HG03520 (cell line): ENCODE measurements at regions not wholly inside any gene's neighbourhood (a gene's known extent, or its start where the extent isn't known, plus 50 kb on each side); places are given as distances from the start of the nearest gene placed in this dataset.

Source experiments
- ATAC-seq: cut with Tn5 transposase; IDR thresholded peaks from one replicate; pipeline ENCODE4 v1.9.1; 2021; ENCODE audit warnings: mild to moderate bottlenecking, moderate library complexity; ENCODE audit not compliant: unreplicated experiment

GRCh38 chrX:39206399-39207145 lies 405.3 kb downstream of the MID1IP1 start:
- ATAC-seq, result no peak

- no peak for ATAC-seq
These were observed 410.2 kb downstream of the MID1IP1 start for GRCh38 chrX:39211501-39211900.

- no peak for ATAC-seq
These were observed 411.2 kb downstream of the MID1IP1 start for GRCh38 chrX:39212456-39212855.

DNA sequence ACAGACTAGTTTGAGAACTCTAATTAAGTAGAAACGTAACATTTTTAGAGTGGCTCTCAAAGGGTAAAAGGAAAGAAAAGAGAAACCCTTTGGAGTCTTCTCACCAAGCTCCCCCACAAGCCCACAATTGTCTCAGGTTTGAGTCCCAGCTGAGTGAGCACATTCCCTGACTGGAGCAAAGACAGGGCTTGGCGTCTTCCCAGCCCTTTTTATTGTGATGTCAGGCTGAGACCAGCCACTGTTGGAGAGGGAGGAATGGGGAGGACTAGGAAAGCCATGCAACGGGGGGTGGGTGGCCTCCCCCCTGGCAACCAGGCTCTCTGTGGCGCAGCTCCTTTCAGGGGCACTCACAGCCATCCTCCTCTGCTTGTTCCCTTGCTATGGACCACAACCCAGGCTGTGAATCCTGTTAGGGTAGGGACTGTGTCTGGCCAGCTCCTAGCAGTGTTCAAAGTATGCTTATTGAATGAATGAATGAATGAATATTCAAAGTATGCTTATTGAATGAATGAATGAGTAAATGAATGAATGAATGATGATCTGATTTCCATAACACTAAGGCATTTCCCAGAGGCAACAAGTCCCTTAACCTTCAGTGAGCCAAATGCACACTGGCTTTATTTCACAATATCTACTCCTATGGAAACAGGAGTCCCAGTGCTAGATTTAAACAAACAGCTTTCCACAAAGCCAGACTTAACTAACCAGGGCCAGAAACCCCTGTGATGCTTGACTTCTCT lies 413.3 kb downstream of the MID1IP1 start:
- no peak for ATAC-seq

DNA sequence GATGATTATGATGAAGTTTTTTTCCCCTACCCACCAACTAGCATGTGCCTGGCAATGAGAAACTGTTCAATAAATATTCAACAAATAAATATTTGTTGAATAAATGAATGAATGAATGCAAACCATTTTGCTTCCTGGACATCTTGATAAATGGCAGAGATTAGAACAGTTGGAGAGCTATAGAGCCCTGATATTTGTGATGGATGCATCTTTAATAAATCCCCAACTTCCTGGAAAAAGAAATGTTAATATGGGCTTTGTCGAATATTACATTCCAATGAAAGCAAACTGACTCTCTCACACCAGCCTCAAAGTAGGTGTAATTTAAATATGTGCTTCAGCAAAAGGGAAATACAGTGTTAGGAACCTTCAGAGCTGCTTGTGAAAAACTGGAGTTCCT lies 419.7 kb downstream of the MID1IP1 start:
- no peak for ATAC-seq

GRCh38 chrX:39222346-39223113 lies 421.3 kb downstream of the MID1IP1 start:
- no peak for ATAC-seq

- ATAC-seq, result no peak
These were observed 425.0 kb downstream of the MID1IP1 start for GRCh38 chrX:39226251-39226650.

DNA sequence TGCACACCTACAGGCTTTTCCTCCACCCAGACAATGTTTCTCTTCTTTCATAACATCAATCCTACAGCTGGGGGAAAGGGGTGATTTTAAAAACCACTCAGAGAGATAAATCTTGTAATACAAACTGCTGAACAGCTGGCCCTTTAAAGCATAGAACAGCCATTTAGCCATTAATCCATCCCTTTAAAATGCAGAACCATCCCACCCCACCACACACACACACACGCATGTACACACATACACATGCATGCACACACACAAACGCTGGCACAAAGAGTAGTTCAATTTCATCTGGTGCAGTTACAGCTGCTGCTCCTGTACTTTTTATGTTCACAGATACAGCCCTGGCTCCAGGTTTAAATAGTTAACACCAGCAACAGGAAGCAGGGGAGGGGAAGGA lies 426.1 kb downstream of the MID1IP1 start:
- no peak for ATAC-seq

DNA sequence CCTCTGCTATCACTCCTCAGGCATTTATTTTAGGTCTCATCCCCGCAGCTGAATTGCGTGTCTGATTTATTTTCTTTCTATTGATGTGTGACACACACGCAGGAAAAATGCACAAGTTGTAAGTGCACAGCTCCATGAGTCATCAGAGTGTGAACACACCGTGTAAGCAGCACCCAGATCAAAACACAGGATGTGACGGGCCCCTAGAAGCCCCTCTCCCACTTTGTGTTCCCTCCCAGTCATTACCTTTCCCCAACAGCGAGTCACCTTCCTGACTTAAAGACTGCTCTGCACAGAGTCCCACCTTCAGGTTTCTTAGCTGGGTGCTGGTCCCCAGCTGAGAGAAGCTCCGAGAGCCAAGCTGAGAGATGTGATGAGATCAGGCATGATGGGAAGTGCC lies 436.7 kb downstream of the MID1IP1 start:
- ATAC-seq, result no peak

DNA sequence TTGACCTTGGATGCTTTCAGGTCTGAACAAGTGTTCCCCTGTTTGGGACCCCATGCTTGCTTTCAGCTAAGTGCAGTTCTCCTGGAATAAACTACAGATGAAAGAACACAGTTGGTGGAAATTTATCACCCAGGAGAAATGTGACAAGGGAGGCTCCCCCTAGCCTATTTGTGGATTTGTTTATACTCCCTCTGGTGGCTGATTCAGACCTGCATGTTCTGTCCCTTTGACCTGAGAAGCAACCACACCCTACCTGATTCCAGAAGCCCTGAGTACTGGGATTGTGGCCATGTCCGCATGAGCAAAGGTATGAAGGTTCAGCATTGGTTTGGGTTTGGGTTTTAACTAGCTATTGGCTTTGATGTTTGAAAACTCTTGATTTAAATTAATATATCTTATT lies 440.9 kb downstream of the MID1IP1 start:
- ATAC-seq, result no peak

DNA sequence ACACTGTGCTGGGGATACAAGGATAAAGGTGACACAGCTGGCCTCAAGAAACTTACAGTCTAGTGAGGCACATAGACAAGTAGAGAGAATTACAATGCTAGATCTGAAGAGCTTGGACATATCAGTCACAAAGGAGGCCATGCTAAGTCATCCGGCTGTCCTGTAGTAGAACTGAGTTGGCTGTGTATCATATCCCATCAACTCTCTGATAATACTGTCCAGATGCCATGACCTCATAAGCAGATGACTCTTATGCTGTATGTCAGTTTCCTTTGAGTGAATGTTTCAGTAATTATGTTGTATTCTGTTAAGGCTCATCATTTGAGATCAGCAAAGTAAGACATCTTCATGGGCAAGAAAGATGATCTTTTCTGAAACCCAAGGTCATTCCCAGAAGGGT lies 442.9 kb downstream of the MID1IP1 start:
- ATAC-seq, result no peak

GRCh38 chrX:39245024-39245423 lies 443.8 kb downstream of the MID1IP1 start:
- ATAC-seq, result no peak

- no peak for ATAC-seq
These were observed 446.3 kb downstream of the MID1IP1 start for GRCh38 chrX:39247536-39247935.

GRCh38 chrX:39248330-39248729 lies 447.1 kb downstream of the MID1IP1 start:
- no peak for ATAC-seq

GRCh38 chrX:39249999-39250398 lies 448.7 kb downstream of the MID1IP1 start:
- no peak for ATAC-seq

DNA sequence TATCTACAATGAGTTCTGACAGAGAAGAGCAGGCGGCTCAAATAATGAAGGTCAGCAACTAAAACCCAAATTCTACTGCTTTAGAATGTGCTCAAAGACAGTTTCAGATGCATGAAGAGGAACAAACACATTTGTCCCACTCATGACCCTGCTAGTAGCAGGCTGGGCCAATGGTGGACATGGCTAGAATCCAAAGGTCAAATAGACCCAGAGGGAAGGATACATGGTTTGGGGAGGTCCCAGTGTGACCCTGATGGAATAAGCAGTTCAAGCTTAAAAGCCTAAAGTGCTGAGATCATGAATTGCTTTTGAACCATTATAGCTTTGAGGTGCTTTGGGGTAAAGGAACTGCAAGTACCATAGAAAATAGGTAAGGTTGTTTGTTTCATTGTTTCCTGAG lies 450.7 kb downstream of the MID1IP1 start:
- no peak for ATAC-seq

- ATAC-seq, result no peak
These were observed 452.3 kb downstream of the MID1IP1 start for GRCh38 chrX:39253551-39253950.

DNA sequence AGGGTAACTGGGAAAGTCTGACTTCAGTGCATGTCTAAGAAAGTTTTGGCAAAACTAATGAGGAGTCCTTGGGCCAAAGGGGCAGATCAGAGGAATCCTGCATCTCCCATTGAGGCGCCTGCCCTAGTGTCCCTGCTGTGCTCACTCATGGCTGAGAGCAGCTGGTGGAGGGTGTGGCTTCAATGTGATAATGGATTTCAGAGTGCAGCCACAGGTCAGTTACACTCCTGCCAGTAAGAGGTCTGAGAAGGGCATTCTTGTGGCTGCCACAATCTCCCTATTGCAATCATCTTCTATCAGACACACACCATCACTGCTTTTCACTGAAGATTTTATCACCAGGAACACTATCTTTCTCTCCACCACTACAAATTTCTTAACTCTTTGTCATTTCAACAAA lies 457.1 kb downstream of the MID1IP1 start:
- ATAC-seq, result no peak

DNA sequence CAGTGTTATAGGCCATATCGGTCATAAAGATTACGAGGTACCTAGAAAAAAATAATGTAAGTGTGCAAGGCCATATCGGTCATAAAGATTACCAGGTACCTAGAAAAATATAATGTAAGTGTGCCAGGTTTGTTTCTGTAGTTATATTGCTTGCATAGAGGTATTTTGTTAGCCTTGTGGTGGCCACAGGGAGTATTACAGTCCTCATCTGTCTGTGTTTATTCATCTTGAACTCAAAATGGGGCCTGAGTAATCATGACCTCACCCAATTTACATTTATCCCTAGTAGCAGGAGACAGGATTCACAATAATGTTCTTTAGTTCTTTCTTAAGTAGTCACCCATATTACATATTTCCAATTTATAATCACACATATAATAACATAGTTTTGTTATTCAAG lies 459.7 kb downstream of the MID1IP1 start:
- no peak for ATAC-seq

GRCh38 chrX:39261446-39262147 lies 460.3 kb downstream of the MID1IP1 start:
- no peak for ATAC-seq

DNA sequence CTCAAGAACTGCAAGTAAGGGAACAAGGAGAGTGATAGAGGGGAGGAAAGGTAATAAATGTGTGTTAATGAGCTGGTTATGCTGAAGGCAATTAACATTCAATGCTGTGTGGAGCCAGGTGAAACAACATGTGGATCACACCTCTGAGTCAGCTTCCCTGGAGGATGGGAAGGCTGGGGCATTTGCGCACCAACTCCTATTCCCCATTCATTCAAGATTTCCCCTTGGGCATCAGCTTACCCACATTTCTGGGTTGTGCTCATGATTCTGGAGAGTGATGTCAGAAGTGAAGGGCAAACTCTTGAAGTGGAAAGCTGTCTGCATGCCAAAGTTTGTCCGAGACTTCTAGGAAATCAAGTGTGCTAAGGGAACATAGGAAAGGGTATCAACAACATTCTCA lies 461.4 kb downstream of the MID1IP1 start:
- no peak for ATAC-seq
